GM23248 (cell line): ENCODE measurements at regions not wholly inside any gene's neighbourhood (a gene's known extent, or its start where the extent isn't known, plus 50 kb on each side); places are given as distances from the start of the nearest gene placed in this dataset.

Experiments
- EZH2 ChIP-seq: fragments of 200-600 bp; sonication (generic); IDR thresholded peaks from 2 replicates; pipeline ENCODE4 v1.6.1; 2018; ENCODE audit warnings: antibody characterized with exemption, mild to moderate bottlenecking; ENCODE audit not compliant: insufficient read depth, poor library complexity, severe bottlenecking
- EZH2phosphoT487 ChIP-seq: fragments of 200-600 bp; sonication (generic); IDR thresholded peaks from 2 replicates; pipeline ENCODE4 v1.6.1; 2018; ENCODE audit warnings: antibody characterized with exemption, moderate library complexity, mild to moderate bottlenecking, low read depth; ENCODE audit not compliant: insufficient read depth

- TF ChIP-seq EZH2 (no peak), EZH2phosphoT487 (no peak)
Measured at GRCh38 chr6:93902517-93902916, 483.2 kb upstream of the EPHA7 start.
